Activated CD4-positive, alpha-beta T cell treated with anti-CD3 and anti-CD28 coated beads, Interleukin-2, amount 50 U/mL, for 4 hours (primary cell): ENCODE measurements at regions not wholly inside any gene's neighbourhood (a gene's known extent, or its start where the extent isn't known, plus 50 kb on each side); places are given as distances from the start of the nearest gene placed in this dataset.
"Not testable (repeated sequence)": the region's sequence is repeated elsewhere in the genome, so short reads cannot be mapped to it uniquely, and the experiment has no call there.

Experiments
- DNase-seq, 2 experiments: peaks; one replicate each; pipeline ENCODE4 v3.0.0-alpha.2; 2020

DNA sequence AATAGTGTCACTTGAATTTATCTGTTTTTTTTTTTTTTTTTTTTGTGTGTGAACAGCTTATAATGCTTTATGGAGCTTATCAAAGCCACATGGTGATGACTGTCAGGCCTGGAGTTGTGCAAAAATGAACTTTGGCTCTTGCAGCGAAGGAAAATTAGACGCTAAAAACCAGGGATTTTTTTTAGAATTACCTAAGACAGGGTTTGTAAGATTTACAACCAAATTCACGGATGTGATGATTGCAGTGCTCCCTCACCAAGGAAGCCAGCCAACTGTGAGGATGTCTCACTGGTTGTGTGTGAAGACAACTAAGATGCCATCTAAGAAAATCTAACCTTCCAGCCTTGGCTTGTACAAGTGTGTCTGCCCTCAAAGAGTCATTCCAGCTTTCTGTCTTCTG is 127.1 kb upstream of the SLC4A4 start:
- DNase-seq = no peak

DNA sequence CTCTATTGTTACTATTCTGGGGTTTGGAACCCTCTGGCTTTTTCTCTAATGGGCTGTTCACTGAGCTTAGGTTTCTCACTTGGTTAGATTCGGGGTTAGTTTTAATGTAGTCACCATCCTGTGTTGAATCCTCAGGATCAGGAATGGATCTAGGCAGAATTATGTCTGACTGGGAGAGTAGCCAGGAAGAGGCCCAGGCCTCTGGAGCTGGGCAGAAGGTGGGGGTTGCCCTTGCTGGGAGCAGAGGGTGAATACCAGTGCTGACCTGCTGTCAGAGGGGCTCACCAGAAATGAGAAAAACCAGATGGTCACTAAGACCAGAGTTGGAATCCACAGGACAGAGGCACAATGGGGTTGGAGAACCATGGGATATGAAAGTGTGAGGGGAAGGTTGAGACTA is 126.6 kb upstream of the SLC4A4 start:
- DNase-seq = no peak

DNA sequence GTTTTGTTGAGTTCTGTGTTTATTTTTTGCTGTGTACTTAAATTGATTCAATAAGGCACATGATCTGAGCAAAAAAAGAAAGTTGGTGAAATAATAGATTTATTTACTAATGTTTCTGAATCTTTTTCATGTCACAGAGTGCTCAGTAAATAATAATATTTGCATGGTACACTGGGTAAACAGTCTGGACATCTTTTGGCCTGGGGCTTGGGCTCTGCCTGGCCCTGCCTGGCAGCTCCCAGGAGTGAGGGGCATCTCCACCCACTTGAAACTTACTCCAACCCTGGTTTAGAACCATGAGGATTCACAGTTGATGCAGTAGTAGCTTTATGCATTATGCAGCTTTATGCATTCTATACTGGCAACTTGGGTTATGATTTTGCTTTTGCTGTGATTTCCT is 124.2 kb upstream of the SLC4A4 start:
- no peak for DNase-seq

DNA sequence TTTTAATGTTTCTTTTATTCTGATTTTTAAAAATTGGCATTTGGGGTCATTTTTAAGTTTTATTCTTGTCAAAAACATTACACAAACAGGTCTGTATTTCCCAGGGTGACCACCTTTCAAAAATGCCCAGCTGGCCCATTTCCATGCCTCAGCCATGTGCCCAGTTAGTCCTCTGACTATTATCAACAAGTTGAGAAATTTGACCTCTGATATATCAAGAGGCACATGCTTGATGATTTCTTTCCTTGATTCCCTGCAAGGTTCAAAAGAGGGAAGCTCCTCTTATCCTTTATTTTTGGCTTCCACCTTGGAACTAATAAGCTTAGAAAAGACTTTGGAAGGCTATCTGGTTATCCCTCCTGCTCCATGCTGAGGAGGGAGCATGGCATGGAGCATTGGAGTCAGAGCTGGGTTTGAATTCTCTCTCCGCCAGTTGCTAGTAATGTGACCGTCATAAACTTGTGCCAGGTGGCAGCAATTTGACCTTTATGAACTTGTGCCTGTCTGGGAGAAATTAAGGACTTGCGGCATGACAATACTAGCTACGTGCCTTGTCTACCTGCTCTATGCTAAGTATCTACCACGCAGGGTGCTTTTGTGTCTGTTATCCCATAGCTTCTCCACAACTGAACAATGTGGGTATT is 122.4 kb upstream of the SLC4A4 start:
- no peak for DNase-seq

DNA sequence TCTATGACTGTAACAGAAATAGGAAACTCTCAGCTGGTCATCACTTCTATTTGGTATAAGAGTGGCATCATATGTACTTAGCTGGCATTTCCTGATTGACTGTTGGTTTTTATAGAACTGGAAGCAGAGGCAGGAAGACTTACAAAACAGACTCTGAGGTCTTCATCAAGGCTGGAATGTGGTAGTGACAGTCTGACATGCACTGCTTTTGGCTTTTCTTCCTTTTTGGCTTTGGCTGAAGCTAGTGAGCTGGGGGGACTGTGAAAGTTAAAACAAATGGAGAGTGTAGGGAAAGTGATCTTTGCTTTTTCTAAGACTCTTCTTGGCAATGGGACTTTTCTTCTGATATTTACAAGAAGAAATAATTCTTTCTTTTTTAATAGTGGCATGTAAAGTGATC is 121.1 kb upstream of the SLC4A4 start:
- no peak for DNase-seq

DNA sequence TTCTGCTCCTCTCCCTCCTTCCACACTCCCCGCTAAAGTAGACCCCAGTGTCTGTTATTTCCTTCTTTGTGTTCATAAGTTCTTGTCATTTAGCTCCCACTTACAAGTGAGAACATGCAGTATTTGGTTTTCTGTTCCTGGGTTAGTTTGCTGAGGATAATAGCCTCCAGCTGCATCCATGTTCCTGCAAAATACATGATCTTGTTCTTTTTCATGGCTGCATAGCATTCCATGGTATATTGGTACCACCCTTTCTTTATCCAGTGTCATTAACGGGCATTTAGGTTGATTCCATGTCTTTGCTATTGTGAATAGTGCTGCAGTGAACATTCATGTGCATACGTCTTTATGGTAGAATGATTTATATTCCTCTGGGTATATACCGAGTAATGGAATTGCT is 118.0 kb upstream of the SLC4A4 start:
- not testable (repeated sequence) for DNase-seq

DNA sequence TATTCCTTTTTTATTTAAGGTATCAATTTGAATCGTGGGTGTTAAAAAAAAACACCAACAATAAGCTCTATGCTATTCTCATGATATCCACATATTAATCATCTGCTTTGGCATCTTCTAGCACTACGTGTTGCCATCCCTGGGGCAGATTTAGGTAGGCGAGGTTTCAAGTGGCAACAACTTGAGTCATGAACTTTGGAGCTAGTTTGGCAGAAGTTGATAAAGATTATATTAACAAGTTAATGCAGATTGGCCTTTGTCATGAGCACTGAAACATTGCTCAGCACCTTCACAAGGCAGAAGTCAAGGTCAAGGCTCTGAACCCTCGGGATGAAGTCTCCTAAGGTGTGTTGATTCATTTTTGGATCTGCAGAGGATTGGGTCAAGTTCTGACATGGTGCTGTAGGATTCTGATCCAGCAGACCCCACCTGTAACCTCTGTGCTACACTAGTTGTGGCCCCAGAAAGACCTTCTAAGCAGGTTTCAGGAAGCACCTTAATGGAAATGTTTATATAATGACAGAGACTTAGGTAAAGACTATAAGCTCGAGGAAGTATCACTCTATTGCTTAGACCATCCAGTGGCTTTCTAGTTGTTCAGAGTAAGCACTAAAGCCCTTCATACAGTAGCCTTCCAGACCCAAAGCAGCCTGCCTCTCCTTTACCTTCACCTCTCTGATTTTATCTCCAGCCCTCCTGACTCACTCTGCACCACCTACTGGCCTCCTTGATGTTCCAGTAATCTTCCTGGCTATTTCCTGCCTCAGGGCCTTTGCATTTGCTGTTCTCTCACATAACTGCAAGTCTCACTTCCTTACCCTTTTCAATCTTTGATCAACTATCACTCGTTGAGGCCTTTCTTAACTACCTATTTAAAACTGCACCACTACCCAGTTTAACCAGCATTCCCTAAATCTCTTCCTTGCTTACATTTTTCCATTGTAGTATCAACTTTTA is 117.0 kb upstream of the SLC4A4 start:
- no peak for DNase-seq

DNA sequence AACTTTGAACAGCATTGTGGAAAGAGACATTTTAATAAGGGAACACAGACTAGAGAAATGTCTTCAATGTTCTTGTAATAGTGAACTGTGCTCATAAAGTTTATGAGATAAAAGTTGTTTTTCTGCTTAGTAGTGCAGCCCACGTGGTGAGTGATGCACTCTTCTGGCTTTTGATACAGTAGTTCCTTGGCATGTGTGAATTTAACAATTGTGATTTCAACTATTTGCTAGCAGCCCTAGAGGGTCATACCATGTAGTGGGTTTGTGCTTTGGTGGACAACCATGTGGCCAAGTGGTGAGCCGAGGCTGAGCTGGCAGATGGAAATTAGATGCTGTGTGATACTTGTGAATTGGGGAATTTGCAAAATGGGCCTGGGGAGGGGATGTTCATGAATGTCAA is 116.2 kb upstream of the SLC4A4 start:
- no peak for DNase-seq

DNA sequence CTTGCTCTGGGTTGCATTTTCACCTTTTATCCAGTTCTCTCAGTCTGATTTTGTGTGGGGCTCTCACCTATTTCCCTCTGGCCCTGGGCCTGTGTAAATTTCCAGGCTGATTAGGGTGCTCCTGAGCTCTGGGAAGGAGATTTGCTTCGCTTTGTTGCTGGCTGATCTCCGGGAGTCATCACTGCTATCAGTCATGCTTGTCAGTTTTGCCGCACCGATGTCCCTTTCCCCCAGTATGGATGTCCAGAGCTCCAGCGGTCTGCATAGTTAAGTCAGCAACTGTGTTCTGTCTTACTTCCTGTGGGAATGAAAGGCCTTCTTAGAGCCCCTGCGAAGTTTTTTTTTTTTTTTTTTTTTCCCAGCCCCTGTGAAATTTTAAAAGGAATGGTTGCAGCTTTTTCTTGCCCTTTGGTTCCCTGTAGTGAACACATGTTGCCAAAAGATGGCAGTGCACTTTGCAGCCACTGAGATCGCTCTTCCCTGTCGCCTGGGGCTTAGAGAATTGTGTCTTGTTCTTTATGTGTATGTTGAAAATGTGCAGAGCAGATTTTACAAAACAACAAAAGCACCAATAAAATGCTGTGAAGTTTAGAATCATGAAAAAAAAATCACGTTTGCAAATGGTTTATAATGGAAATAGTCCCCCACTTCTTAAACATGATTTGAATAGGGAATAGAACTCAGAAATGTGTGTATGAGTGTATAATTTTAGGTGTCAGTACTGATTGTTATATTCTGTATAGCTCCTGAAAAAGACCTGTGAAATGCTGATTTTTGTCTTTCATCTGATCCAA is 109.1 kb upstream of the SLC4A4 start:
- no peak for DNase-seq

DNA sequence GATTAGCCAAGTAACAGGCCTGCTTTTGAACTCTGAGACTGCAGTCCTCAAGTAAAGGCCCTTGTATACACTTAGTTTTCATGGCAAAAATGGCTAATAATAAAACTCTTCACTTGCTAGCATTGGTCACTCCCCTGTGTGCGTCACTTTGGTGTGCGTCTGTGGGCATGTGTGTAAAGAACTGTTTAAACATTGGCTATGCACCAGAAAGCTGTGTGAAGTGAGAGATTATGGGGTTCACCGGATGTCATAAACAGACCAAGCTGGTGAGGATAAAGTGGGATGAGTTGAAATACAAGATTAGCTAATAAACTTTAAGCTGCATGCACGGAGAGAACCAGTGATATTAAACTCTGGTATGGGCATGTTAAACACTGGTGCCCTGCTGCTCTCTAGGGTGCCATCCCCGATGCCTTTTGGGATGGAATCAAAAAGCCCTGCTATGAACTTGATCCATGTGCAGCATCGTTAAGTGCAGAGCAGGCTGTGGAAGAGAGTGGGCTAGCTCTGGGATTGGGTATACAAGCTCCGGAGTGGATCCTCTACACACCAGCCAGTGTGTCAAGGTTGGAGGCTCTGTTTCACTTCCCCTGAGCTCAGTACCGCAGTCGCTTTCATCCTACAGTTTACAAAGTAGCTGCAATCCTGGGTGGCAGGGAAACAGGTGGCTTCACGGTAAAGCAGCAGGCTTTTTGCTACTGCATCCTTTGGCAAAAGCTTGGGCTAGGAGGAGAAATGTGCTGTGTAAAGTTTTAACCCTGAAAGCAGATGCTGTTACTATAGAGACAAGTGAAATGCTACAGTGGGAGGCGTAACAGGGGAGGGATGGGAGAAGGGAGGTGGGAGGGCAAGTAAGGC is 108.3 kb upstream of the SLC4A4 start:
- DNase-seq = no peak

DNA sequence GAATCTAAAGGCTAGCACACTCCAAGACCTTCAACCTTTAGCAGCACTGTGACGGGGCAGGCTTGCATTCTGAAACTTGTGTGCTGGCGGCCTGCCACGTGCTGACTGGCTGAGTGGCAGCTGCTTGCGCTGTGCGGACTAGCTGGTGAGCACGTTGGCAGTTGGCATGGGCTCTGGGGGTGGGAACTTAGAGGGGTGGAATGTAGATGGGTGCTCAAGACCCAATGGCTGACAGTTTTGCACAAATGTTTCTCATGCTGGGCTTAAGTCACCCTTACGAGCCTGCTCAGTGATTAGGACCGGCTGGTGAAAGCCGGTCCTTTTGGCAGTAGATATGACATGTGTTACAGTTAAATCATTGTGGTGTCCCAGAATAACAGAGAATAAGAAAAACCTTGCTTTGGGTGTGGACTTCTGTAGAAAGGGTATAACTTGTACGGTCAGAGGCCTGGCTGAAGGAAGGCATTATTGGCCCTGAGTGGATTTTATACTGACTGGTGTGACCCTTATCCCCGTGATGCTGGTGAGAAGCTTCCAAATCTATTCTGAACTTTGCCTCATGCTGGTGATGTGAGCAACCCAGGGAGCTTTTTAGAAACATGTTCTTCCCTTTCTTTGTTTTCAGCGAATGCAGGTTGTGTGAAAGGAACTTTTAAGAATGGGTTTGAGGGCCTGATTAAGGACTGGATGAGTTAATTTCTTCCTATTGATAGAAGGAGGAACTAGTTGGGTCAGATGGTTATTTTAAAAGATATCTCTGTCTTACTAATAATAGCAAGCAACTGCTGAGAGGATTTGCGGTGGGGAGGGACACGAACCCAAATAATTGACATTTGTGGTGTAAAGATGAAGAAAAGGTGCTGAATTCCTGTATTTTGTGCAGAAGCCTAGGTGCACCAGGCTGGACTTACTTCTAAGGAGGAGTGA is 107.4 kb upstream of the SLC4A4 start:
- DNase-seq = no peak

DNA sequence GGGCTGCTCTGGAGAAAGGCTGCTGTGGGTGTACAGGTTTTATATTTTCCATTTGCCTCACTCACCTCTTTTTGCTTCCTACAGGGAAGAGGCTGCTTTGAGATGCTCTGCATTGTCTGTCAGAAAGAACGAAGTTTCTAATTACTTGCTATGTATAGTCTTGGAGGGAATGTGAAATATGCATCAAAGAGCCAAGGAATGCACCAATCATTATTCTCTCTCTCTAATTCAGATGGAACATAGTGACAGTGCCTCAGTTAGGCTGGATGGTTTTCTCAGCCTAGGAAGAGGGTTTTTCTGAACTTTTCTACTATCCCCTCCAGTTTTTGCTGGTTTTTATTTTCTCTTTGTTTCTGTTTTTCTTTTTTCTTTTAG is 106.8 kb upstream of the SLC4A4 start:
- no peak for DNase-seq

DNA sequence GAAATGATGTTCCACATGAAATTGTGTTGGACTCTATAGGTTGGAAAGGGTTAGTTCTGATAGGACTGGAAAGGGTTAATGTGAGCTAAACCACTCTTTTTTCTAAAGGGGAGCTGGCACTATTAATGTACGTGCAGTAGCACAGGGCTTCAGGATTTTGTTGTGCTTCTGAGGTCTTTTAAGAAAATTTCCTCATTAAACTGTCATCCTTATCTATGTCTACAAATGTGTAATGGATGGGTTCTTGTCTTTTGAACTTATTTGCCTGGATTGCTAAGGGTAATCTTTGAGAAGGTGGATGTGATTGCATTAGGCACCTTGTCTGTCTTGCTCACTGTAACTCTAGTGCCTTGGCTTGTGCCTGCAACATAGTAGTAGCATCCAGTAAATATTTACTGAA is 106.0 kb upstream of the SLC4A4 start:
- DNase-seq = no peak

DNA sequence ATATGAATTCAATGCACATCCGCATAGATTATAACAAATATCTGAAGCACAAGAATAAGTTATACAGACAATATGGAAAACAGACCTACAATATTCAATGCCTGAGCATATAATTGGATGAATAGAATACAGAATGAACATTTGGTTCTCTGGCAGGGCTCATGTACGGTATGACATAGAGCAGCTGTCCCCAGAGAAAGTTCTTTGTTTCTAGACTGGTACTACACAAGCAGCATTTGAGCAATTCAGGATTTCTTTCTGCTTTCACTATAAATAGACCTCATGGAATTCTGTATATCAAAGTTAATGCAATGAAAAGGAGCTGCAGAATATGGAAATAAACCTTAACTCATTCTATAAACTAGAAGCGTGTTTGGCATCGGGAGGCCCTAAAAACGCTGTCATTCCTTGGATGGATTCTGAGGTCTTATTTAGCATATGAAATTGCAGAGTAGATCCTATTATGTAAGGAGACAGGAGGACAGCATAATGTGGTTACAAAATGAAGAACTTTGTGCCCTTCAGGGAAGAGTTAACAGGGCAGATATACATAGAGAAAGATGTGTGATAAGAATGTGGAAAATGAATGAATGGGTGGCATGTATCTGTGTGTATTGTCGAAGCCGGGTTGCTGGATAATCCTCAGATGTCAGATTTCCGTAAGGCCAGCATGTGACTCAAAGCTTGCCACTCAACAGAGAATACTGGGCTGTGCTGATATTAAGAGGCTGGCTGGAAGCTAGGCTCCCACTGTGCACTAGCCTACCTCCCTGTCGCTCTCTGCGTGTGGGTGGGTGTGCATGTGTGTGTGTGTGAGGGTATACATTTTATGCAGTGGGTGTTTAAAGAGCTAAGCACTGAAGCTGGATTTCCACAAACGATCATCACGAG is 103.3 kb upstream of the SLC4A4 start:
- no peak for DNase-seq

DNA sequence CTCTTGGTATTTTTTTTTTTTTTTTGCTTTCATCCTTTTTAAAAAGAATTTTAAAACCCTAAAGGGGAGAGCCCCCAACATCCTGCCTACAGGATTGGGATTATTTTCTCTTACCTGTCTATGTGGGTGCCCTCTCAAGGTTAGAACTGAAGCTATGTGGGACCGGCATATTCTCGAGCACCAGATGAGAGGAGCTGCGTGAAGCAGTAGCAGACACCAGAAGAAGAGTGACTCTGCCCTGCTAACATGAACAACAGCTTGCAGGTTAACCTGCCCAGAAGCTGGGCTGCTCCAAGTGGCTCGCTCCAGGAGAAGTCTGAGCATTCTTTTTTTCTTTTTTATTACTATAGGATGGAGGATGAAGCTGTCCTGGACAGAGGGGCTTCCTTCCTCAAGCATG is 102.6 kb upstream of the SLC4A4 start:
- no peak for DNase-seq

DNA sequence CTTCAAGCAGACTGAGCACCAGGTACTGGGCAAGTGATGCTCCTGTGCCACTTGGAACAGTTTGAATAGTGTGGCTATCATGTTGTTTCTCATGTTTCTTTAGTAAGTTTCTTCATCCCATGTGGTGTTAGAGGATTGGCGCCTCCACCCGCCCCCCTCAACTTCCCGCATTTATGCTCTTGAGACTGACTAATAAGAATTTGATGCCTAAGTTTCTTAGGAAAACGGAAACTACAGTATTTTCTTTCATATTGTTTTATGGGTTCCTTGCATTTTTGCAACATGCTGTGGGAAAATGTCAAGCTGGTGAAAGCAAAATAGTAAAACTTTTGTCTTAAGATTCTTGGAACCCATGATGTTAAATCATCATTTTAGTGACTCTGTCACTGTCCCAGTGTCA is 101.2 kb upstream of the SLC4A4 start:
- DNase-seq = no peak

DNA sequence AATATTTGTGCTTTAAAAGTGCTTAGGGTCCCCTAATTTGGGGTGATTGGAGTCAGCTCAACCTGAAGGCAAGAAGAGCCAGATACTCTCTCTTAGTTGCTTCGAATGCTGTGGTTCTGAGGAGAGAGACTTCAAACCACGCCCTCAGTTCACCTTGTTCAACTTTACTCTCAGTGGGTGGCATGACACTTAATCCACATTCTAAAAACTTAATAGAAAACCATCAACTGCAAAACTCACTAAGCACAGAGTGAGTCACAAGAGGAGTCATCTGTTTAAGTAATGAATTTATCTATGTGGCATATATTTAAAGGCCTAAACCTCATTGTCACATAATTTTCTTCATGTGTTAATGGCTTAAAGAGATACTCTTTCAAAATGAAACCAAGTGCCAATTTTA is 99.5 kb upstream of the SLC4A4 start:
- DNase-seq = no peak

DNA sequence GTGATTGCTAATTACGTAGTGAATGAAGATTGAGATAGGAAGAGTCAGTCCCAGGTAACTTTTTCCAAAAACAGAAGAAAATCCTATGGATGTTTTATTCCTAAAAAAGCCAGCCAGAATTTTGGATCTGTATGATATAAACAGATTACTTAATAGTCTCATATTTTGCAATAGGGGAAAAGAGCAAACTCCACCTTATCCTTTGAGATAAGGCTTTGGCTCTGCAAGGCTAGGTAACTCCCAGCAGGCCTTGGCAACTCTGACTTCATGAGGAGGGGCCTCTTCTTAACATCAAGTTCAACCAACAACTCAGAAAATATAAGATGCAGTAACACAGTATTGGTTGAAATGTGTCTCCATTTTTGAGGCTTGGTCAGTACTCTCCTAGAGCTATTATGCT is 98.7 kb upstream of the SLC4A4 start:
- no peak for DNase-seq

DNA sequence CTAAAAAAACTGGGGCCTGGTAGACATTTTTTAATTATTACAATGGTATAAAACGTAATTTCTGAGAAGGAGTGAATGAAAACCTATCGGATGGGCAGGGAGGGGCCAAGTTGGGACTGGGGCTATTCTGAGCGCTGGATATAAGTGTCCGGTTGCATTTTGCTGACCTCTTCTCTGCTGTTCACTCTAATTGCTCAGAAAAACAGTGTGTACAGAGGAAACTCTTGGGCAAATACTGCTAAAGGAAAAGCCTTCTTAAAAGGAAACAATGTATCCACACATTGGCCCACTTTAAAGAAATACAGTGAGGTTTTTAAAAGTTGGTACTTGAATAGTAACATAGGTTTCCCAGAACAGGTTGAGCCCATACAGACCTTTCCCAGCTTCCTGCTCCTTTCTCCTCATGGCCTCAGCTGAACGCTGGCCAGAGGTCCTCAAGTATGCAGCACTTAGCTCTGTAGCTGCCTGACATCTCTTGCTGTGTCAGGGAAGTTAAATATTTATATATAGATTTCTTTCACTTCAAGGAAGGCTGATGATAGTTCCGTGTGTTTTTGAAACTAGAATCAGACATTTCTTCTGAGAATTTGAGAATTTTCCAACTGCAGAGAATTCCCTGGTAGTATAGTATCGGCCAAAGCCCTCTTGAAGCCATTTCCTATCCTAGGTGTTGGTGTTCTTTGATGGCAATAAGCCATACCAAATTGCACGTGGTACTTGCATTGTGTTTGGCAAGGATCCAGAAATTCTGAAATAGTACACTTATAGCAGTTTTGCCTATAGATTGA is 97.1 kb upstream of the SLC4A4 start:
- no peak for DNase-seq
